ENCODE measurements at regions not wholly inside any gene's neighbourhood (a gene's known extent, or its start where the extent isn't known, plus 50 kb on each side); places are given as distances from the start of the nearest gene placed in this dataset.

DNA sequence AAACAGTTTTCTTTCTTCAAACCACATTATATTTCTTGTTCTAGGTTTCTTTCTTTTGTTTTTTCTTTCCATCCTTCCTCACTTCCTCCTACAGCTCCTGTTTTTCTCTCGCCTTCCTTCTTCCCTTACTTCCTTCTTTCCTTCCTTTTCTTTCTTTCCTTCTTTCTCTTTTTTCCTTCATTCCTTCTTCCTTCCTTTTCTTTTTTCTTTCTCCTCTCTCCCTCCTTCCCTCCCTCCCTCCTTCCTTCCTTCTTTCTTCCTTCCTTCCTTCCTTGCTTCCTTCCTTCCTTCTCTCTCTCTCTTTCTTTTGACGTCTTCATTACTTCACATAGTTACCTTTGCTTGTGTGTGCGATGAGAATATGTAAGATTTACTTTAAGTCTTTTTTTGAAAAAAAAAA is 470.0 kb upstream of the FSIP2 start:
- no peak for TF ChIP-seq POLR2A (IDR thresholded peaks at IDR 0.05; ENCODE audit: low read length)
- no peak for TF ChIP-seq GATA1 (IDR thresholded peaks at IDR 0.05; ENCODE audit: low read depth, low read length)
